ENCODE measurements at regions not wholly inside any gene's neighbourhood (a gene's known extent, or its start where the extent isn't known, plus 50 kb on each side); places are given as distances from the start of the nearest gene placed in this dataset.

GRCh38 chr21:26412885-26413284, 160.2 kb downstream of the CYYR1 start:
- ATAC-seq = no peak
- no peaks in the 10 kb centered on the region for H3K4me1 Mint-ChIP-seq
- H3K36me3 Mint-ChIP-seq = no peaks in the 10 kb centered on the region
- H3K27me3 Mint-ChIP-seq = no peaks in the 10 kb centered on the region
- no peaks in the 10 kb centered on the region for H3K9me3 Mint-ChIP-seq
- H3K4me3 Mint-ChIP-seq = no peak overlapping the region
- H3K27ac Mint-ChIP-seq = no peak overlapping the region

- no peak for ATAC-seq
- H3K27ac Mint-ChIP-seq = no peak overlapping the region
- no peaks in the 10 kb centered on the region for H3K36me3 Mint-ChIP-seq
- H3K4me3 Mint-ChIP-seq = no peak overlapping the region
- no peaks in the 10 kb centered on the region for H3K4me1 Mint-ChIP-seq
- H3K9me3 Mint-ChIP-seq = peaks cover 3% of the 10 kb centered on the region
- no peaks in the 10 kb centered on the region for H3K27me3 Mint-ChIP-seq
Observed at GRCh38 chr21:26409735-26410134, 163.4 kb downstream of the CYYR1 start.

- peaks cover 3% of the 10 kb centered on the region for H3K9me3 Mint-ChIP-seq
- H3K4me3 Mint-ChIP-seq = no peak overlapping the region
- H3K36me3 Mint-ChIP-seq = no peaks in the 10 kb centered on the region
- H3K27ac Mint-ChIP-seq = no peak overlapping the region
- no peaks in the 10 kb centered on the region for H3K4me1 Mint-ChIP-seq
- no peaks in the 10 kb centered on the region for H3K27me3 Mint-ChIP-seq
- no peak for ATAC-seq
Observed at GRCh38 chr21:26408511-26408910, 164.6 kb downstream of the CYYR1 start.

- Mint-ChIP-seq H3K4me1 (no peaks in the 10 kb centered on the region), H3K36me3 (no peaks in the 10 kb centered on the region), H3K4me3 (no peak overlapping the region), H3K27ac (no peak overlapping the region), H3K27me3 (no peaks in the 10 kb centered on the region), H3K9me3 (peaks cover 3% of the 10 kb centered on the region)
- no peak for ATAC-seq
Observed at GRCh38 chr21:26406526-26406925, 166.6 kb downstream of the CYYR1 start.

GRCh38 chr21:26405735-26406361, 167.2 kb downstream of the CYYR1 start:
- Mint-ChIP-seq H3K9me3 (peaks cover 5% of the 10 kb centered on the region), H3K36me3 (no peaks in the 10 kb centered on the region), H3K4me1 (no peaks in the 10 kb centered on the region), H3K27ac (no peak overlapping the region), H3K4me3 (no peak overlapping the region), H3K27me3 (no peaks in the 10 kb centered on the region)
- peak; percentile 24 for ATAC-seq

GRCh38 chr21:26405071-26405470, 168.0 kb downstream of the CYYR1 start:
- Mint-ChIP-seq H3K27ac (no peak overlapping the region), H3K4me1 (no peaks in the 10 kb centered on the region), H3K9me3 (peaks cover 6% of the 10 kb centered on the region), H3K4me3 (no peak overlapping the region), H3K27me3 (no peaks in the 10 kb centered on the region), H3K36me3 (no peaks in the 10 kb centered on the region)
- no peak for ATAC-seq

- ATAC-seq = no peak
- no peak overlapping the region for H3K4me3 Mint-ChIP-seq
- H3K27ac Mint-ChIP-seq = no peak overlapping the region
- no peaks in the 10 kb centered on the region for H3K27me3 Mint-ChIP-seq
- H3K9me3 Mint-ChIP-seq = peaks cover 6% of the 10 kb centered on the region
- no peaks in the 10 kb centered on the region for H3K36me3 Mint-ChIP-seq
- H3K4me1 Mint-ChIP-seq = no peaks in the 10 kb centered on the region
Observed at GRCh38 chr21:26404288-26404687, 168.8 kb downstream of the CYYR1 start.

GRCh38 chr21:26403321-26403720, 169.8 kb downstream of the CYYR1 start:
- no peak overlapping the region for H3K4me3 Mint-ChIP-seq

GRCh38 chr21:26397545-26397944, 175.5 kb downstream of the CYYR1 start:
- no peak overlapping the region for H3K4me3 Mint-ChIP-seq
- no peaks in the 10 kb centered on the region for H3K27me3 Mint-ChIP-seq
- ATAC-seq = no peak
- no peaks in the 10 kb centered on the region for H3K36me3 Mint-ChIP-seq
- peaks cover 6% of the 10 kb centered on the region for H3K9me3 Mint-ChIP-seq
- H3K27ac Mint-ChIP-seq = no peak overlapping the region
- H3K4me1 Mint-ChIP-seq = no peaks in the 10 kb centered on the region

More at GRCh38 chr21:26403321-26403720, 169.8 kb downstream of the CYYR1 start:
- no peak overlapping the region for H3K27ac Mint-ChIP-seq
- peaks cover 6% of the 10 kb centered on the region for H3K9me3 Mint-ChIP-seq
- no peak for ATAC-seq
- no peaks in the 10 kb centered on the region for H3K36me3 Mint-ChIP-seq
- no peaks in the 10 kb centered on the region for H3K4me1 Mint-ChIP-seq
- no peaks in the 10 kb centered on the region for H3K27me3 Mint-ChIP-seq

- ATAC-seq = no peak
- Mint-ChIP-seq H3K4me3 (no peak overlapping the region), H3K9me3 (peaks cover 3% of the 10 kb centered on the region), H3K4me1 (no peaks in the 10 kb centered on the region), H3K36me3 (no peaks in the 10 kb centered on the region), H3K27ac (no peak overlapping the region), H3K27me3 (no peaks in the 10 kb centered on the region)
Observed at GRCh38 chr21:26394341-26394740, 178.7 kb downstream of the CYYR1 start.

GRCh38 chr21:26391166-26391565, 181.9 kb downstream of the CYYR1 start:
- no peaks in the 10 kb centered on the region for H3K27me3 Mint-ChIP-seq
- no peak overlapping the region for H3K4me3 Mint-ChIP-seq
- H3K9me3 Mint-ChIP-seq = peaks cover 3% of the 10 kb centered on the region
- no peaks in the 10 kb centered on the region for H3K36me3 Mint-ChIP-seq
- ATAC-seq = no peak
- H3K4me1 Mint-ChIP-seq = no peaks in the 10 kb centered on the region
- no peak overlapping the region for H3K27ac Mint-ChIP-seq

GRCh38 chr21:26389971-26390641, 183.0 kb downstream of the CYYR1 start:
- Mint-ChIP-seq H3K4me3 (no peak overlapping the region), H3K27me3 (no peaks in the 10 kb centered on the region), H3K36me3 (no peaks in the 10 kb centered on the region), H3K9me3 (peaks cover 8% of the 10 kb centered on the region), H3K4me1 (no peaks in the 10 kb centered on the region), H3K27ac (no peak overlapping the region)
- ATAC-seq = peak; percentile 35

GRCh38 chr21:26388731-26389231, 184.3 kb downstream of the CYYR1 start:
- Mint-ChIP-seq H3K27ac (no peak overlapping the region), H3K4me1 (no peaks in the 10 kb centered on the region), H3K27me3 (no peaks in the 10 kb centered on the region), H3K9me3 (peaks cover 8% of the 10 kb centered on the region), H3K36me3 (no peaks in the 10 kb centered on the region), H3K4me3 (no peak overlapping the region)
- no peak for ATAC-seq

- H3K9me3 Mint-ChIP-seq = peaks cover 8% of the 10 kb centered on the region
- no peaks in the 10 kb centered on the region for H3K27me3 Mint-ChIP-seq
- H3K4me1 Mint-ChIP-seq = no peaks in the 10 kb centered on the region
- no peak overlapping the region for H3K27ac Mint-ChIP-seq
- no peak overlapping the region for H3K4me3 Mint-ChIP-seq
- no peak for ATAC-seq
- no peaks in the 10 kb centered on the region for H3K36me3 Mint-ChIP-seq
Observed at GRCh38 chr21:26385721-26386120, 187.4 kb downstream of the CYYR1 start.

- no peak overlapping the region for H3K27ac Mint-ChIP-seq
- no peak for ATAC-seq
- no peak overlapping the region for H3K4me3 Mint-ChIP-seq
- no peaks in the 10 kb centered on the region for H3K27me3 Mint-ChIP-seq
- H3K36me3 Mint-ChIP-seq = no peaks in the 10 kb centered on the region
- no peaks in the 10 kb centered on the region for H3K9me3 Mint-ChIP-seq
- H3K4me1 Mint-ChIP-seq = no peaks in the 10 kb centered on the region
Observed at GRCh38 chr21:26379561-26379960, 193.5 kb downstream of the CYYR1 start.

- no peaks in the 10 kb centered on the region for H3K27me3 Mint-ChIP-seq
- no peak overlapping the region for H3K27ac Mint-ChIP-seq
- H3K36me3 Mint-ChIP-seq = no peaks in the 10 kb centered on the region
- no peaks in the 10 kb centered on the region for H3K4me1 Mint-ChIP-seq
- H3K9me3 Mint-ChIP-seq = no peaks in the 10 kb centered on the region
- H3K4me3 Mint-ChIP-seq = no peak overlapping the region
- ATAC-seq = no peak
Observed at GRCh38 chr21:26377111-26377694, 195.9 kb downstream of the CYYR1 start.
